ENCODE measurements at regions not wholly inside any gene's neighbourhood (a gene's known extent, or its start where the extent isn't known, plus 50 kb on each side); places are given as distances from the start of the nearest gene placed in this dataset.
"Not testable (repeated sequence)": the region's sequence is repeated elsewhere in the genome, so short reads cannot be mapped to it uniquely, and the experiment has no call there.

DNA sequence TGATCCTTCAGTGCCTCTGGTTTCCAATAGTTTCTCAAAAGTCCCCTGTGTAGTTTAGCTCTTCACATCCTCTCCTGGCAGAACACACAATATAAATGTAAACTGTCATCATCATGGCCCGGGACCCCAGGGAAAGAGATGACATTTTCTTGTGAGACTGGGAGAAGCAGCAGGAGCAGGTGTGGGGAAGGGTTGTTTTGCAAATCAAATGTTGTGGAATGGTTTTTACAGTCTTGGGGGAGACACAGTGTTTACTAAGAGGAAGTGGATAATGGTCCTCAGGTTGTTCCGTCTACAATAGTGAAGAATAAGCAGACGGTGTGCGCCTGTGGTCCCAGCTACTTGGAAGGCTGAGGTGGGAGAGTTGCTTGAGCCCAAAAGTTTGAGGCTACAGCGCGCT, 159.1 kb downstream of the SEC23IP start:
- DNase-seq = no peak

DNA sequence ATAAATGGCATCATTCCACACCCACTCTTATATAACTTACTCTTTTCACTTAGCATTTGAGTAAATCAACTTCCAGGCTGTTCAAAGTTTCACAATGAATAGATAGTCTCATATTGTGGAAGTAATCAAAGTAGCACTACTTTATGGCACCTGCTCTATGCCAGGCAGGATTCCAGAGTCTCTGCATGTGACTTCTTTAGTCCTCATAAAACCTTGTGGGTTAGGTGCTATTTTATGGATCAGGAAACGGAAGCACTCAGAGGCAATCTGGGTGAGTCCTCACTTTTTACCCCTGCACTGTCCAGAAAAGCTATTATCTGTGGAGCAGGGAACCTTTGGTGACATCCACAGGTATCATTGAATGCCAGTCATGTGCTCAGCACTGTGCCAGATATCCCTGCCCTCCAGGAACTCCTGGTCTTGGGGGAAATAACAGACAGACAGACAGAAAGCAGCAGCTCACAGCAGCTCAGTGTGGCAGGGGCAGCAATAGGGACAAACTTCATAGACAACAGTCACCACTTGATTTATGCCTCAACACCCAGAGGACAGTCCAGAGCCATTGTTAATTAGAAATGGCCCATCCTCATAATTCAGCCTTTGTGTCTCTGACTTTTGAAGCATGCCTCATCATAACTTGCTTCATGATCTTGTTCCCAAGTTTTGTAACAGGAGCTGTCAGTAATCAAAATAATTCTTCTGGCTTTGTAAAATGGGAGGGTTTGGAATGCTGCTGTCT, 160.6 kb downstream of the SEC23IP start:
- DNase-seq = no peak

DNA sequence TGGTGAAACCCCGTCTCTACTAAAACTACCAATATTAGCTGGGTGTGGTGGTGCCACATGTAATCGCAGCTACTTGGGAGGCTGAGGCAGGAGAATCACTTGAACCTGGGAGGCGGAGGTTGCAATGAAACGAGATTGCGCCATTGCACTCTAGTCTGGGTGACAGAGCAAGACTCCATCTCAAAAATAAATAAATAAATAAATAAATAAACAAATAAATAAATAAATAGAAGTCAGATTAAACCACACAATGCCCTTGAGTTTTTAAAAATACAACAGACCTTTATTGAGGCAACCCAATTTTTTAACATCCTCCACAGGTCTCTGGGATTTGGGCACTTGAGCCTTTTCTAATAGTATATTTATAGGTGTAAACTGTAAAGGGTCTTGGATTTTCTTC, 167.3 kb downstream of the SEC23IP start:
- DNase-seq = not testable (repeated sequence)

DNA sequence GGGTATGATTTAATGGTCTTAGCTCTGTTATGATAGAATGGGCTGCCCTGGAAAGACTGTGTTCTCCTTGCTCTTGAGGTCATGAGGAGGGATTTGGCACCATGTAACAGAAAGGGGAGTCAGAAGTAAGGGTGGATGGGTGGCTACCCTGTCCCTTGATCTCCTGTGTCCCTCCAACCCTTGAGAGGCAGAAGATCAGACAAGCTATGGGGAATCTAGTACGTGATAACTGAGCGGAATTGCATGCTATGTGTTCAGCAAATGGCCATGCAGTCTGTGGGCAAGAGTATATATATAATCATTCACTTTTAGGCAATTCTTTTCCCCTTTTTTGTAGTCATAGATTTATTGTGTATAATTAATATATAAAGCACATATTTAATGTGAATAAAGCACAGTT, 174.9 kb downstream of the SEC23IP start:
- no peak for DNase-seq

DNA sequence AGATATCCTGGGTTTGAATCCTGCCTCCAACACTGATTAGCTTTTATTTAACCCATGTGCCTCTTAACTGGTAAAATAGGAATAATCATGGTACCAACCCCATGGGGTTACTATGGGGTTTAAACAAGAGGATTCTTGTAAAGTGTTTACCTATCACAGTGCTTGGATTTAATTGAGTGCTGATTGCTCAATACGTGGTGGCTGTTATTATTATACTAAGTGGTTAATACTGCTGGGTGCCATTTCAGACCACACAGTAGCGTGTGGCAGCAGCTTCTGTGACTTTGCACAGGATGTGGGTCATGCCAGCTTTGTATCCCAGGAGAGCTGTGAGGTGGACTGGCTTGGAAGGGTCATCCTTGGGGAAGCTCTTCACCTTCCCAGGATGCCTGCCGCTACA, 177.2 kb downstream of the SEC23IP start:
- no peak for DNase-seq

DNA sequence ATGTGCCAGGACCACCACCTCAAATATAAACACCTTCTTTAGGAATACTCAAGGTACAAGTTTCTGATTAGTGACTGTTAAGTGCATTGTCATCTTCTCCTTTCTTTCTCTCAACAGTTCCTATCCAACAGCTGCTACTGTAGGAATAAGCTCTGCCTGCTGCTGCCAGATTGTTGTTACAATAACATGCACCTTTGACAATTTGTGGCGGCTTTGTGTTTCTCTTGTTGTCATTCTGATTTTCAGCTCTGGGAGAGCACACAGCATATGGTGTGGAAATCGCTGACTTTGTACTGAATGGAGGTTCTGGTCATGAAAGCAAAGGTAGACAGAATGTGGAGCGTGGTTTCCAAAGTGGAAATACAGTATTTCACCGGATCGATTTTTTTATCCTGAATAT, 182.8 kb downstream of the SEC23IP start:
- DNase-seq = no peak

DNA sequence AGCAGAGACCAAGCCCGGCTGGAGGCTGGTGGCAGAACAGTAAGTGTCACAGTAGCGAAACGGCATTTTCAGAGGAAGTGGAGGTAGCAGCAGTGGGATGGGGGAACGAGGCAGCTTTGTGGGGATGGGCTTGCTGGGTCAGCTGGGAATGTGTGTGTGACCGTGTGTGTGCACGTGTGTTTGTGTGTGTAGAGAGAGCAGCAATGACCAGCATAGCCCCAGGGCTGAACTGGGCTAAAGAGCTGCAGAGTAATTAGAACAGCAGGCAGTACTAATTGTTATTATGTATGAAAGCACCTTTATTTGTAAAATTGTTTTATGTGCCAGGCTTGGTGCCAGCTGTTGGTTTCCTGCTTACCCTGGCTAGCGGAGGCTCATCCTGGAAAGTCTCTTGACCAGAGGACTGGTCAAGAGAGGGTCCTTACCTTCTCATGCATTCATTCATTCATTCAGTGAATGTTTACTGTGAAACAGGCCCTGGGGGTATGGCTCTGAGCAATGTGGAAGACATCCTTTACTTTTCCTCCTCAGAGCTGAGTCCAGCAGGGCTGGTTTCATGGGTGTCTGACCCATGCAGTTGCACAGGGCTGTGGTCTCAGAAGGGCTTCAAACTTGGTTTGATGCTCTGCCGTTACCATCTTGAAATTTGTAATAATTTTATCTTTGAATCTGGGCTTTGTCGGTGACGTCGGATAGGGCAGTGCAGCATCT, 184.6 kb downstream of the SEC23IP start:
- no peak for DNase-seq

DNA sequence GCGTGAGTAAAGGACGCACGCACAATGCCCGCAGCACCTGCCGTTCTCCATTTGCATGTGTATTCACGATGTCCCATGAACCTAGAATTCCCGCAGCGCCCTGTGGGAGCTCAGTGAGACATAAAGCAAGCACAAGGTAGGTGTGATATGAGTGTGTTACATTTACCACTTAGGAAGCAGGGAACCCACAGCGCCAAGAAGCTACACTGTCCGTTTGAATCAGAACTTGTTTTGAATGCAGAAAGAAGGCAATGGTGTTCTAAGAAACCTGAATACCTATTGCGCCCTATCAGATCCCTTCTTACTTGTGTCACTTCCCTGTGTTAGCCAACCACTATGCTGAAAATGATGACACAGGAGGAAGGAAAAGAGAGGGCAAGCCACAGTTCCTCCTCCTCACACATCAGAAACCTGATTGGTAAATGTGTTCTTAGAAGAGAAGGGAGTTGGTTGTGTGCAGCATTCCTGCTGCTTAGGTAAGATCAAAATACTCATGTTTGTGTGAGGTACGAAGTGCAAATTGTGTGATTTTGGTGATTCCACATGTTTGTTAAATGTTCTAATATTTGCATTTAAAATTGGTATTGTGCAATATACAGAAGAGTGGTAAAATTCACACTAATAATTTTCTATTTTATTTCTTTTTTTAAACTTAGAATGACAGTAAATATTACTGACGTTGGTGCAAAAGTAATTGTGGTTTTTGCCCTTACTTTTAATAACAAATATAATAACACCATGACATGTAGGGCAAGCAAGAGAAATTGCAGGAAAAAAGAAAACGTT, 185.4 kb downstream of the SEC23IP start:
- DNase-seq = no peak

DNA sequence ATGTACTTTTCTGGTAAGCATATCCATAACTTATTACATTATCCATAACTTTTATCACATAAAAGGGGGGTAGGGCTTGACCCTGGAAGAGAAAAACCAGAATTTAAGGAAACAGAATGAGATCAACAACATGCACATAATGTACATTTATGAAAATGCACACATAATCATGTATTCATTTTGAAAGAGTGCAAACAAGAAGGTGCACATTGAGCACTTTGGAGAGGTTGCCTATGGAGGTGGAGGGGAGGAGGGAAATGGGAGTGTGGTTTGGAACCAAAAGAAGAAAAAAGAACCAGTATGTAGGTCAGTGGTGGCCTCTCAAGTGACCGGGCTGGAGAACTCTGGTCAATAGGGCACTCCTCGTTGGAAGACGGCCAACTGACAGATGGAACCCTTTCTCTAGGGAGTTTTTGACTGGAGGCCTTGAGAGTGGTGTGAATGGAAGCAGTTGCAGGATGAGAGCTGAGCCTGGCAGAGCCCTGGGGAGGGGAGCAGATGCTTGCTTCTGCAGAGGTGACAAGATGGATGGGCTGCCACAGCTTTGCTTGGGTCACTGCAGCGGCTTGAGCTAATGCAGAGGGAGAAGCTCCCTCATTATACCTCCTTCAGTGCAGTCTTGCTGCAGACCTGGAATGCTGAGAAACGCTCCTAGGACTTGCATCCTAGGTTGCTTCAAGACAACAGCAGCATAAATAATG, 192.7 kb downstream of the SEC23IP start:
- no peak for DNase-seq

DNA sequence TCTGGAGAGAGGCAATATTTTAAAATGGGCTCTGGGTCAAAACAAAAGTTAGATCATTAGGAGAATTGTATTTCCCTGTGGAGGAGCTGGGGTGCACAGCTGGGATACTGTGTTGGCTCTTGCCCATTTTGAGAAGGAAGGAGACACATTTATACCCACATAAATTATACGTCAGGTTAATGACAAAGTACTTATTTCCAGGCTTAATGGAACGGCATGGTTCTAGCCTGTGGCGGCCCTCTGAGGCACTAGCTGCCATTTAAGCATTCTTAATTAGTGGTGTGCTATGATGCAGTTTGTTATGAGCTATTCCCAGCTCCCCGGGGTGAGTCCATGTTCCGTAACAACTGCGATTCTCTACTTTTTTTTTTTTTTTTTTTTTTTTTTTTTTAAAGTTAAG, 193.5 kb downstream of the SEC23IP start:
- DNase-seq = no peak

DNA sequence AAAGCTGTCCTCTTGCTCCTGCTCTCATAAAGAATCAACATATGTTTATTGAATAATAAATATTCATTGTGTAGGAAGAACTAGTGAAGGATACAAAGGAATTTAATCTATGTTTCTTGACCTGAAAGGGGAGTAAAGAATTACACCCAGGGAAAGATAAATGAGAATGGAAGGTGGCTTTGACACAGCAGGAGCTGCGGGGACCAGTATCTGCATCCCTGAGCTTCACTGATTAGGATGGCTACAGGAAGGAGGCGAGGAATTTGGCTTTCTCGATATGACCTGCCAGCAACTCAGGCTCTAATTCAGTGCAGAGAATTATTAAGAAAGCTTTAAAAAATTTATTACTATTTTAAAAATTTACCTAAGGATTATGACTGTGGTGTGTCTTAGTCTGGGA, 194.6 kb downstream of the SEC23IP start:
- no peak for DNase-seq

DNA sequence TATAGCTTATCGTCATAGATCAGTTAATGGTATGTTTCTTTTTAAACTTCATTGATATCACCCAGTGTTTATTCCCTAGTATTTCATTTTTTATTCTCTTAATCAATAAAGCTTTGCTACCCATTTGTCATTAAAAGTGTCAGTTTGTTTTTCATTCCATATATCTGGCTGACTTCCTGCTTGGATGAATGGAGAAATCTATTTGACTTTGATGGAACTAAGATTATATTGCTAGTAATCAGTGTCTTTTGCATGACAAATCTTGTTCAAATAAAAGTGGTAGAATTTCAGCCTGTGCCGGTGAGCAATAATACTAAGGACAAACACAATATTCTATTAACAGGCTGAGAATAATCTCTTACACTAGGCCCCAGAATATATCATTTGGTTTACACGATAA, 203.3 kb downstream of the SEC23IP start:
- no peak for DNase-seq

DNA sequence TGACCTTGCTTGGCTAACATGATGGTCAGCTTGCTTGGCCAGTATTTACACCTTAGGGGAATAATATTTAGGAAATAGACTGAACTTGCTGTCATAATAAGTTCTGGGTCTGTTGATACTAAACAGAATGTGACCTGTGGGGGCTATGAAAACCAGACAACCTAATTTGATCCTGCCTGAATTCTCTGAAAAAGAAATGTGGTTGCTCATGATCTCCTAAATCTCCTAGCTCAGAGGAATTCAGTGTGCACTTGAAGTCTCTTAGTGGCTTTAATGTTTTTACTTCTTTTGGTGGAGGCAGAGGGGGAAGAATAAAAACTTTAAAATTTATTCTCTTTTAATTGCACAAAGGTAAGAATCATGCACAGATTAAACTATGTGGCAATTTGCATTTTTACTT, 205.2 kb downstream of the SEC23IP start:
- DNase-seq = no peak

DNA sequence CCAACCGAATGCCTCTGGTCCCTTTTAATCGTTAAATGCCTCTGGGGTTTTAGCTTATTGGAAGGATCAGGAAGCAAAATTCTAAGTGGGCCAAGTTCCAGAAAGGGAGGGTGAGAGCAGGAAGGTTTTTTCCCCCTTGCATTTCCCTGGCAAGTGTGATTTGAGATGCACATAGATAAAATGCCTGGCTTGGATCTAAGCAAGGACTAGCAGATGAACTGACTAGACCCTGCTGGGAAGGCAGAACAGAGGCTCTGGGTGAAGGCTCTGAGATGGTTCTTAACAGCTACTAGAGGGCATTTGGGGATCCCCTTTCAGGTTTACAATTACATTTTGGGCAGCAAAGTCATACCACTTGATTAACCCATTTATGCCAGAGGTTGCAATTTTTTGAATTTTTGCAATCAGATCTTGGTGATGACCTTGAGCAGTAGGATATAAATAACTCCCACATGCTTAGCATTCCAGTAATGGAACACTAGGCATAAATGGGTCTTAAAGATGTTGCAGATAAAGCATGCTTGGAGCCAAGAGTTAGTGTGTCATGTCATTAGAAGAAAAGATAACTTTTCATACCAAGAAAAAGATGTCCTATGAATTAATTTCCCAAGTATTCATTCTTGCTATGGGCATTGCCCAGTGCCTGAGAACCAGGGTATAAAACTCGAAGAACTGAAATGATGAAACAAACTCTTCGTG, 205.9 kb downstream of the SEC23IP start:
- no peak for DNase-seq

DNA sequence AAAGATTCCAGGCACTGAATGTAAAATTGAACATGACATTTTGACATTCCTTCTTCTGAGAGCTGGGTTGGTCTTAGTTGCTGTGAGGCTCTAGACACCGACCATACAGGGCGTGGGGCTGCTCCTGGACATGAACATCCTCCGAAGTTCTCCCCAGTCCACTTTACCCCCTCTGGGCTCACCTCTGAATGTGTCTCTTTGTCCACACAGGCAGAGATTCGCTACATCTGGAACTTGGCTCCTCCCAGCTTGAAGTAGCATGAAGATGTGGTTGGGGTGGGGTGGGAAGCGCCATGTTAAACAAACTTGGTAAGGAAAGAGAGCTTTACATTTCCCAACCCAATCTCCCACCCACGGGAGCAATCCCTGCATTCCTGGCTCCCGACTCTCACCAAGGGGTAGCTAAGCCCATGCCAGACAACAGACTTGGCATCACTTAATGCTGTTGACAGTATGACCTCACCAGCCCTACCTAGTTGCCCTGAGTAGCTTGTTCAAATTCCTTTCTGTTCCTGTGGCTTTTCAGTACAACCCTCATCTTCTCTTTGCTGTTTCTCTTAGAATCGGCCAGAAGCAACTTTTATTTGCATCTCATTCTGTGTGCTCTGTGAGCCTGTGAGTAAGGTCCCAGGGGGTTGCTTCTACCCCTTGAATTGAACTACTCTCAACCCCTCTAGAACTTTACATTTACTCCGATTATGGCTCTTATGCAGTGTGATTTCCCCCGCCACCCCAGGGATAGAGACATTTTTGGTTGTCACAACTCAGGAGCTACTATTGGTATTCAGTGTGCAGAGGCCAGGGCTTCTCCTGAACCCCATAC, 211.4 kb downstream of the SEC23IP start:
- no peak for DNase-seq

DNA sequence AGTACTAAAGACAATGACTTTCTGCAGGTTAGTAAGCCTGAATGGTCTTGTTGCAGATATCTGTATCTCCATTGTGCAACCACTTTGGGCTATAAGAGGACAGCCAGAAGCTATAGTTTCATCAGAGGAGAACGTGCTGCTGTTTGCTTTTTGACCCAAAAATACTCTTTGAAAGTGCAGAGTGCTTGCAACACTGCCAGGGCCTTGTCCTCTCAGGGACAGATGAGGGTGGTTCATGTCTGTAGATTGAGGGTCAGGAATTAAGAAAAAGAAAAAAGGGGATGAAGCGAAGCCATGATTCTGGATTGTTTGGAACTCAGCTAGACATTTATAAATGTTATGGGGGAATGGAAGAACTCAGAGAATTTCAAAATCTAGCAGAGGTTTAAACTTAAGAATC, 212.5 kb downstream of the SEC23IP start:
- DNase-seq = no peak

DNA sequence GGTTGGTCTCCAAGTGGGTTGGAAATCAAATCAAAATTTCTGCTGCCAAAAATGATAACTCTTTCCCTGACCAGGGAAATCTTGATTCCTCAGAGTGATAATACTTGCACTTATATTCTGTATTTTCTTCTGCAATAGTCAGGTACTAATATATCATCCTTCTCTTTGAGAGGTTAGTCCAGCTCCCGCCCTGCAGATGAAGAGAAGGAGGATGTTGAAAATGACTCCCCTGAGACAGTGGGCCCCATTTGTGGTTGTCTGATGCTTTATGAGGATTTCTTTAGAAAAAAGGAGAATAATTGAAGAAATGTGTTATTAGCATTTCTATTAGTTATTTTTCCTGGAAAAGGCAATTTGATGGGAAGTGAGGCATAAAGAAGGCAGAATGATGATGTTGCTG, 213.0 kb downstream of the SEC23IP start:
- no peak for DNase-seq

DNA sequence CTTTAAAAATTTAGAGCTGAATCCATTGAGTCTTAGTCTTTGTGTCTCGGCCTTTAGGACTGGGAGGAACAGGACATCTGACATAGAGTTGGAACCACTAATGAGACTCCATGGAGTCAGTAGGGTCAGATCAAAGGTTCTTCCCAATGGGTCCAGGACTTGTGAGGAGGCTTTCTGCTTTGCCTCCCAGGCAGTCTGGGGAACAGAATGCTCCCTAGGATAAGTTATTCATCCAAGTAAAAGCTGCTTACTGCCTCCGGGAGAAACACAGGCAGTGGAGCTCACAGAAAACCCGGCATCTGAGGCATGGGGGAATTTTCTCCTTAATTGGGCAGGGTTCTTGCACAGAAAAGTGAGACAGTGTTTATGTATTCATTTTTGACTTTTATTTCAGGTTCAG, 216.4 kb downstream of the SEC23IP start:
- DNase-seq = no peak

DNA sequence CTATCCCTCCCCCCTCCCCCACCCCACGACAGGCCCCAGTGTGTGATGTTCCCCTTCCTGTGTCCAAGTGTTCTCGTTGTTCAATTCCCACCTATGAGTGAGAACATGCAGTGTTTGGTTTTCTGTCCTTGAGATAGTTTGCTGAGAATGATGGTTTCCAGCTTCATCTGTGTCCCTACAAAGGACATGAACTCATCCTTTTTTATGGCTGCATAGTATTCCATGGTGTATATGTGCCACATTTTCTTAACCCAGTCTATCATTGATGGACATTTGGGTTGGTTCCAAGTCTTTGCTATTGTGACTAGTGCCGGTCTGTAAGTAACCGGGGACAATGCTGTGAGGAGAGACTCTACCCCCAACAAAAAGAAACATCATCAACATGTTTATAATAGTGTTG, 217.2 kb downstream of the SEC23IP start:
- not testable (repeated sequence) for DNase-seq

DNA sequence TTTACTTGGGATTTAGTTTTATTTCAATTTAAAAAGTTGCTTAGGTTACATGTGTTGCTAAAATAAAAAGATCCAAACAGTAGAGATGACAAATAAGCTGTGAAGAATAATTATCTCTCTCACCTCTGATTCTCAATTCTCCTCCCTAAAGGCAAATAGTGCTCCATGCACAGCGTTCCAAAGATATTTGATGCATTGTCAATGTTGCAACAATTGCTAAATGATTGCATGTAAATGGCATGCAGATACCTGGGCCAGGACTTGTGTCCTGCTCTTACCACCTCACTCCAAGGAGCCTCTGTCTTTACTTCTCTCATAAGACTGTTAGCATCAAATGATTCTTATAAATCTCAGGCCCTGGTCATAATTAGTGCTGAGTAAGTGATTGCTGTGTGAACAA, 217.7 kb downstream of the SEC23IP start:
- no peak for DNase-seq

DNA sequence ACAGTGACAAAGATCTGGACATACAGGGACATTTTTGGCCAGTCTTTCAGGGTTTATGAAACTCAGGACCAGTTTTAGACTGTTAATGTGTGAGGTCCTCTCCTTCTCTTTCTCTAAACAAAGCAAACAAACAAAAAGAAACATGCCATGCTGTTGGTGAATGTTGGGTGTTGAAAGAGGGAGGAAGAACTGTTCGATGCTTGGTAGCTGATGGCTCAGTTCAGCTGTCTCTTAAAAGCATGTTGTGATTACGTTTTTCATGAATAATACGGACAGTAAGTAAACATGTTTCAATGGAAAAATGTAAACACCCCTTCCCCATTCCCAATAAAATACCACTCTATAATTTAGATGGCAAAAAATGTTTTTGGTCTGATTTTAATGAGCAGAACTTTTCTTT, 219.1 kb downstream of the SEC23IP start:
- DNase-seq = no peak

DNA sequence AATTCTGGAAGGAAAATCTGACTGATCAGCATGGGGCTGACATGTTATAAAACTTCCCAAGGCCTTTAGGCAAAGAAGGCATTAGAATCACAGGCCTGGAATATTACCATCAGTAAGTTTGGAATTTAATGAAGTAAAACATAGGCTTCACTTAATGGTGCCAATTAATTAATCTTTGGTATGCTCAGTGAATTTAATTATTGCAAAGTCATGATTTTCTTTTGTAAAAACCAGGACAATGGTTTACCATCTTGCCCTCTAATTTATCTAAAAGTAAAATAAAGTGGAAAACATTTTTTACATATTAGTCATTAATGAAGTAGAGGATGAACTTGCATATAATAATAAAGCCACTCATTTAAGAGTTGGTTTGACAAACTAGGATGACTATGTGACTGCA, 220.3 kb downstream of the SEC23IP start:
- DNase-seq = no peak

Measured in left hindlimb (tissue), 1 donor.